Hepatocyte (in vitro differentiated cells): ENCODE measurements at regions not wholly inside any gene's neighbourhood (a gene's known extent, or its start where the extent isn't known, plus 50 kb on each side); places are given as distances from the start of the nearest gene placed in this dataset.
"Not testable (repeated sequence)": the region's sequence is repeated elsewhere in the genome, so short reads cannot be mapped to it uniquely, and the experiment has no call there.

ENCODE experiments used
- DNase-seq: peaks from one replicate; pipeline ENCODE4 v3.0.0-alpha.2; 2016; ENCODE audit warnings: low spot score
- H2AFZ ChIP-seq: fragments of 200-600 bp; sonication (generic); 2 replicates; pipeline ENCODE4 v1.6.0; 2016; ENCODE audit warnings: antibody characterized with exemption, mild to moderate bottlenecking
- H3K27ac ChIP-seq: fragments of 200-600 bp; sonication (generic); 2 replicates; pipeline ENCODE4 v1.5.1; 2016; ENCODE audit warnings: mild to moderate bottlenecking
- H3K27me3 ChIP-seq: fragments of 200-600 bp; sonication (generic); 2 replicates; pipeline ENCODE4 v1.6.1; 2016
- H3K36me3 ChIP-seq: fragments of 200-600 bp; sonication (generic); replicated peaks from 2 replicates; pipeline ENCODE4 v1.5.1; 2016; ENCODE audit warnings: low read depth; ENCODE audit not compliant: insufficient read depth
- H3K4me1 ChIP-seq: fragments of 200-600 bp; sonication (generic); 2 replicates; pipeline ENCODE4 v1.5.1; 2016; ENCODE audit warnings: mild to moderate bottlenecking, moderate library complexity; ENCODE audit not compliant: insufficient read depth
- H3K4me2 ChIP-seq: fragments of 200-600 bp; sonication (generic); 2 replicates; pipeline ENCODE4 v1.6.0; 2016
- H3K4me3 ChIP-seq: fragments of 200-600 bp; sonication (generic); 2 replicates; pipeline ENCODE4 v1.5.1; 2016; ENCODE audit warnings: mild to moderate bottlenecking
- H3K79me2 ChIP-seq: fragments of 200-600 bp; sonication (generic); 2 replicates; pipeline ENCODE4 v1.6.0; 2017; ENCODE audit warnings: mild to moderate bottlenecking
- H3K9me2 ChIP-seq: fragments of 200-600 bp; sonication (generic); replicated peaks from 2 replicates; pipeline ENCODE4 v1.6.0; 2017; ENCODE audit warnings: mild to moderate bottlenecking; ENCODE audit not compliant: insufficient read depth
- H3K9me3 ChIP-seq: fragments of 200-600 bp; sonication (generic); 2 replicates; pipeline ENCODE4 v1.5.1; 2016; ENCODE audit warnings: low read depth, mild to moderate bottlenecking
- H4K20me1 ChIP-seq: fragments of 200-600 bp; sonication (generic); 2 replicates; pipeline ENCODE4 v1.6.0; 2016; ENCODE audit warnings: mild to moderate bottlenecking; ENCODE audit not compliant: insufficient read depth, poor library complexity, severe bottlenecking
- EZH2 ChIP-seq: fragments of 200-600 bp; sonication (generic); IDR thresholded peaks from 2 replicates; pipeline ENCODE4 v1.6.1; 2016; ENCODE audit warnings: antibody characterized with exemption, mild to moderate bottlenecking, borderline replicate concordance
- EZH2phosphoT487 ChIP-seq: fragments of 200-600 bp; sonication (generic); IDR thresholded peaks from one replicate; pipeline ENCODE4 v1.6.1; 2018; ENCODE audit warnings: antibody characterized with exemption, mild to moderate bottlenecking, low read depth, moderate library complexity; ENCODE audit not compliant: unreplicated experiment, severe bottlenecking
- WGBS: methylation state at CpG from one replicate; pipeline ENCODE4 v1.1.6; 2016; ENCODE audit warnings: low lambda C conversion rate; ENCODE audit errors: missing lambda C conversion rate; 5-methylcytosine and 5-hydroxymethylcytosine counted together
- TF ChIP-seq, protein P1 (sequence below): fragments of 200-600 bp; sonication (generic); IDR thresholded peaks from 2 replicates; pipeline ENCODE4 v1.5.1; 2016; ENCODE audit warnings: antibody characterized with exemption, mild to moderate bottlenecking; ENCODE audit not compliant: poor library complexity

DNA sequence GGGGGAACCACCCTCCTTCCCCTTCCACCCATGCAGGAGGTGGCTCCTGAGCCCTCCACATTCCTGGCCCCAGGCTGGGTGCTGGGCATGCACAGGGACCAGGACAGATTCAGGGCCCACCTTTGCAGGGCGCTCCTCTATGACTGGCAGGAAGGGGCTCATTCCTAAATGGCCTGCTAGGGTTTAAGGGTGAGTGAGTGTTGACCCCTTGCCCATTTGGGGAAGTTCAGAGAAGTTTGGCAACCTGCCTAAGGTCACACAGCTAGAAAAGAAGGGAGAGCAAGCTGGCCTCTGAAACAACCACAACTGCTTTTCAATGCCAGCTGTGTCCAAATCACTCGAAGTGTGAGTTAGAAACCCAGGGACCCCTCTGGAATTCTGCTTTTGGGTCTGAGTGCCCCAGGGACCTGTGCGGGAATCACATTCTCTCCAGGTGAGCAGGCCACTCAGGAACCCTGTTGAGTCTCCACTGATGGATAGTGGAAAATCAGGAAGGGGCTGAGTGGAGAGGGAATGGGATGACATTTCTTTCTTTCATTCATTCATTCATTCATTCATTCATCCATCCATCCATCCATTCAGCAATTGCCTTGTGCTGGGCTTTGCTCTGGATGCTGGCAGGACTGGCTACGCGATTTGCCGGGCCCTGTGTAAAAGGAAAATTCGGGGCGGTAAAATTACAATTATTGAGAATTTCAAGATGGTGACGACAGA lies 191.9 kb downstream of the C9orf50 start:
- Histone ChIP-seq H3K4me2 (no peak overlapping the region), H3K27ac (no peak overlapping the region), H4K20me1 (no peaks in the 10 kb centered on the region), H3K4me1 (no peaks in the 10 kb centered on the region), H3K36me3 (no peaks in the 10 kb centered on the region), H2AFZ (no peak overlapping the region), H3K9me2 (no peaks in the 10 kb centered on the region), H3K4me3 (no peak overlapping the region), H3K9me3 (no peaks in the 10 kb centered on the region), H3K27me3 (no peaks in the 10 kb centered on the region), H3K79me2 (no peaks in the 10 kb centered on the region)
- no peak for DNase-seq
- WGBS, result 83% methylated on average over 9 of the region's 9 CpGs
- TF ChIP-seq EZH2phosphoT487, result no peak
- TF ChIP-seq EZH2, result no peak
- TF ChIP-seq, protein P1, sequence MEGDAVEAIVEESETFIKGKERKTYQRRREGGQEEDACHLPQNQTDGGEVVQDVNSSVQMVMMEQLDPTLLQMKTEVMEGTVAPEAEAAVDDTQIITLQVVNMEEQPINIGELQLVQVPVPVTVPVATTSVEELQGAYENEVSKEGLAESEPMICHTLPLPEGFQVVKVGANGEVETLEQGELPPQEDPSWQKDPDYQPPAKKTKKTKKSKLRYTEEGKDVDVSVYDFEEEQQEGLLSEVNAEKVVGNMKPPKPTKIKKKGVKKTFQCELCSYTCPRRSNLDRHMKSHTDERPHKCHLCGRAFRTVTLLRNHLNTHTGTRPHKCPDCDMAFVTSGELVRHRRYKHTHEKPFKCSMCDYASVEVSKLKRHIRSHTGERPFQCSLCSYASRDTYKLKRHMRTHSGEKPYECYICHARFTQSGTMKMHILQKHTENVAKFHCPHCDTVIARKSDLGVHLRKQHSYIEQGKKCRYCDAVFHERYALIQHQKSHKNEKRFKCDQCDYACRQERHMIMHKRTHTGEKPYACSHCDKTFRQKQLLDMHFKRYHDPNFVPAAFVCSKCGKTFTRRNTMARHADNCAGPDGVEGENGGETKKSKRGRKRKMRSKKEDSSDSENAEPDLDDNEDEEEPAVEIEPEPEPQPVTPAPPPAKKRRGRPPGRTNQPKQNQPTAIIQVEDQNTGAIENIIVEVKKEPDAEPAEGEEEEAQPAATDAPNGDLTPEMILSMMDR, result no peak

GRCh38 chr9:129427149-129427548 lies 193.8 kb downstream of the C9orf50 start:
- Histone ChIP-seq H3K4me1 (no peaks in the 10 kb centered on the region), H3K27me3 (no peaks in the 10 kb centered on the region), H4K20me1 (no peaks in the 10 kb centered on the region), H3K36me3 (no peaks in the 10 kb centered on the region), H3K27ac (no peak overlapping the region), H3K79me2 (no peaks in the 10 kb centered on the region), H3K9me2 (no peaks in the 10 kb centered on the region), H3K4me2 (no peak overlapping the region), H3K9me3 (no peaks in the 10 kb centered on the region), H3K4me3 (no peak overlapping the region), H2AFZ (no peak overlapping the region)
- no peak for DNase-seq
- TF ChIP-seq, protein P1, result no peak
- TF ChIP-seq EZH2 (no peak), EZH2phosphoT487 (no peak)
- WGBS, result 80% methylated on average over 8 of the region's 9 CpGs

DNA sequence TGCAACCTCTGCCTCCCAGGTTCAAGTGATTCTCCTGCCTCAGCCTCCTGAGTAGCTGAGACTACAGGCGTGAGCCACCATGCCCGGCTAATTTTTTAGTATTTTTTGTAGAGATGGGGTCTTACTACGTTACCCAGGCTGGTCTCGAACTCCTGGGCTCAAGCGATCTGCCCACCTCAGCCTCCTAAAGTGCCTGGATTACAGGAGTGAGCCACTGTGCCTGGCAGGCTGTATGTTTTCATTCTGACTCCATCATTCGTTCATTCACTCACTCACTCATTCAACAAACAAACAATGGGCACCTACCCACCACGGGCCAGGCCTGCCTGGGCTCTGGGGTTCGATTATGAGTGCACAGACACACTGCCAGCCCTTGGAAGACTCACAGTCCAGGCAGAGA lies 197.1 kb downstream of the C9orf50 start:
- not testable (repeated sequence) for H3K27ac ChIP-seq, H3K4me2 ChIP-seq, H3K4me1 ChIP-seq, H3K4me3 ChIP-seq, H2AFZ ChIP-seq, H3K79me2 ChIP-seq, H3K9me3 ChIP-seq, H3K36me3 ChIP-seq, DNase-seq, H3K9me2 ChIP-seq, H4K20me1 ChIP-seq, H3K27me3 ChIP-seq
- 92% methylated on average over 8 of the region's 8 CpGs for WGBS

DNA sequence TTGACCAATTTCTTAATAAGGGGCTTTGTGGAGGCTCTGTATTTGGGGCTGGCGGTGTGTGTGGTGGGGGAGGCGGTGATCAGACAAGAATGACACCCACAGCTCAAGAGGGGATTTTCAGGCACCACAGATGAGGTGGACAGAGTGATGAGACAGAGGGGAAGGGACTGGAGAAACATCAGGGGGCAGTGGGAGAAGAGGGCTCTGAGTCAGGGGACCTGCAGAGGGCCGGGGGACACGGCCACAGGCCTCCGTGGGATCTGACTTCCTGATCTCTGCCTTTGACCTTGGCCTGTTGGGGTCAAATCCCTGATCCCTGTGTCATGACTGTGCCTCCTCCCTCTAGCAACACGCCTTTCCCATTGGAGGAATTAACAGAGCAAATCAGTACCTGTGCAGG lies 197.7 kb downstream of the C9orf50 start:
- Histone ChIP-seq H3K9me2 (no peaks in the 10 kb centered on the region), H3K27ac (no peak overlapping the region)
- WGBS, result 80% methylated on average over 4 of the region's 6 CpGs

More for the DNA sequence above, 197.7 kb downstream of the C9orf50 start:
- H3K4me3 ChIP-seq, result no peak overlapping the region
- no peak overlapping the region for H3K4me2 ChIP-seq
- no peak overlapping the region for H2AFZ ChIP-seq
- H3K36me3 ChIP-seq, result no peaks in the 10 kb centered on the region
- DNase-seq, result no peak
- no peaks in the 10 kb centered on the region for H3K27me3 ChIP-seq
- H3K9me3 ChIP-seq, result no peaks in the 10 kb centered on the region
- no peaks in the 10 kb centered on the region for H3K79me2 ChIP-seq
- no peaks in the 10 kb centered on the region for H3K4me1 ChIP-seq
- TF ChIP-seq EZH2 (no peak), EZH2phosphoT487 (no peak)
- TF ChIP-seq, protein P1, result no peak
- H4K20me1 ChIP-seq, result no peaks in the 10 kb centered on the region
